Activated T-helper 9 cell treated with anti-CD3 and anti-CD28 coated beads, Interleukin-2, amount 50 U/mL, for 16 hours (primary cell): ENCODE measurements at regions not wholly inside any gene's neighbourhood (a gene's known extent, or its start where the extent isn't known, plus 50 kb on each side); places are given as distances from the start of the nearest gene placed in this dataset.
"Not testable (repeated sequence)": the region's sequence is repeated elsewhere in the genome, so short reads cannot be mapped to it uniquely, and the experiment has no call there.

Source experiments
- DNase-seq: peaks from one replicate; pipeline ENCODE4 v3.0.0-alpha.2; 2020; ENCODE audit warnings: low read depth

- DNase-seq: no peak
These were observed 183.1 kb upstream of the PRSS58 start for GRCh38 chr7:142440906-142441411.

GRCh38 chr7:142440219-142440905, 182.5 kb upstream of the PRSS58 start:
- DNase-seq: no peak

DNA sequence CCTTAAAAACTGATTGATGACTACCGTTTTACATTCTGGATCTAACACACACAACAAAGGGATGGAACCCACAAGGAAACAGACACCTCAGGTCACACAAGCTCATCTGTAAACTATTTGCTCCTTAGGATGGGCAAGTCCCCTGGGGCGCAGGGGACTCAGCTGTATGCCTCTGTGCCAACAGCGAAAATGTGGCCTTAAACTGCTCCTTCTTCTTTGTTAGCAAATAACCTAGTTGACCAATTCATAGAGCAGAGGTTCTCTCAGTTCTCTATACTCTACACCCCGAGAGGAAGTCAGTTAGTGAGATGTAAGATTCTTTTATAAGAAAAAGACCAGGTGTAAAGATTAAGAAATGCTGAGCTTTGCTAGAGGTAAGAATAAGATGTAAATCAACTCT, 181.9 kb upstream of the PRSS58 start:
- DNase-seq: no peak

GRCh38 chr7:142438923-142439515, 181.2 kb upstream of the PRSS58 start:
- DNase-seq: no peak

DNA sequence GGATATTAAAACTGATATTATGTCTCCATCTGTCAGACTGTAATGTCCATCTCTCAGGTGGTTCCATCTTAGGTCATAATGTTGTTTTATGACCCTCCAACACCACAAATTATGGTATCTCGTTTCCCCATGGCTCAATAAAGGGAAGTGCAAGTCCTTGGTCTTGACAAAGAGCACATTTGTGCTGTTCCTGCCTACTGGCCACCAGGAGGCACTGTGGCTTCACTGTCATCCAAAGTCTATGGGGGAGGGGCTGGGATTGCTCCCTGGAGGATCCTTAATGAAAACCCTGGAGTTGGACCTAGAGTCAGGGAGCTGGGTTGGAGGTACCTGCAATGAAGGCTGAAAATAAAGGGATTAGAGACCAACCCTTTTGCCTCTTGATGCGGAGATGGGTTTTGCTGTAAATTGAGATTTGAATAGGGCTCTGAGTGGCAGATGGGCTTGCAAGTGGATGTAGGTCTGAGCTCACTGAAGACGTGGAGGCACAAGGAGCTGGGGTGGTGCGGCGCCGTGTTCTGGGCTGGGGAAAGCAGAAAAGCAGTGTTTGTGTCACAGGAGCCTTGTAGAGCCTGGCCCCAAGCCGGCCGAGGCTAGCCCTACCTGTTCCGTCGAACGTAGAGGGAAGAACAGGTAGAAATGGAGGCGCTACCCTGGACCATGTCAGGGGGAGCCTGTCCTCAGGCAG, 180.5 kb upstream of the PRSS58 start:
- no peak for DNase-seq

GRCh38 chr7:142437741-142438140, 179.9 kb upstream of the PRSS58 start:
- DNase-seq: no peak

- DNase-seq: no peak
These were observed 178.7 kb upstream of the PRSS58 start for GRCh38 chr7:142436601-142437000.

DNA sequence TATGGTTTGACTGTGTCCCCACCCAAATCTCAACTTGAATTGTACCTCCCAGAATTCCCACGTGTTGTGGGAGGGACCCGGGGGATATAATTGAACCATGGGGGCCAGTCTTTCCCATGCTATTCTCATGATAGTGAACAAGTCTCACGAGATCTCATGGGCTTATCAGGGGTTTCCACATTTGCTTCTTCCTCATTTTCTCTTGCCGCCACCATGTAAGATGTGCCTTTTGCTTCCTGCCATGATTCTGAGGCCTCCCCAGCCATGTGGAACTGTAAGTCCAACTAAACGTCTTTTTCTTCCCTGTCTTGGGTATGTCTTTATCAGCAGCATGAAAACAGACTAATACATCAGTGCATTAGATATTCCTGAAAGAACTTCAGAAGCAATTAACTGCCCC, 177.7 kb upstream of the PRSS58 start:
- DNase-seq: not testable (repeated sequence)

- DNase-seq: no peak
These were observed 176.9 kb upstream of the PRSS58 start for GRCh38 chr7:142434666-142435167.

- DNase-seq: not testable (repeated sequence)
These were observed 176.3 kb upstream of the PRSS58 start for GRCh38 chr7:142434133-142434532.

DNA sequence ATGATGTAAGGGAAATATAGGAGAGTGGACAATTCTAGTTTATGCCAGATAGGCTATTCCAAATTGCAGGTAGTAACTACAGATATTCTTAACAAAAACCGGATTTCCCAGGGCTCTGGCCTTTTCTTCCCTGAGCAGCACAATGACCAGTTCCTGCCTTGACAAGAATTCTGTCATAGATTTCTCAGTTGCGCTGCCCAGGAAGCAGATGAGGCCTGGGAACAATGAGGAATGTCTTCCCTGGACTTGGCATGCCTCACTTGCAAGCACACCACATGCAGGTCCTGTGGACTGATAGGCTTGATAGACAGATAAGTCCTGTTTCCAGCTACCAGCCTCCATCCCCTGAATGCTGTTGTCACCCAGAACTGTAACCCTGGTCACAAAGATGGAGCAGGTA, 174.5 kb upstream of the PRSS58 start:
- DNase-seq: no peak

DNA sequence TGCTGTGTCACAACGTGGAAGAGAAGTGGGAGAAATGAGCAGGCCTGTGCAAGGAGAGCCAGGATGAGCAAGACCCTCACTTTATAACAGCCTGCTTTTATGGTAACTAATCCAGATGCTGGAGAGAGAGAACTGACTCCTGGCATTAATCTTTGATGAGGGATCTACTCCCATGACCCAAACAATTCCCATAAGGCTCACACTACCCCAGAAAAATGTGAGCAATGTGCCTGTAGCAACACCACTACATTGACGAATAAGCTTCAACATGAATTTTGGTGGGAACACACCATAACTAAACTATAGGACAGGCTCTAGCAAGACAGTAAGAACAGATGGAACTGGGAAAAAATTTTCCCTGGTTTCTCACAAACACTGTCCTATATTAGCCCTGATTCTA, 173.6 kb upstream of the PRSS58 start:
- DNase-seq: no peak

DNA sequence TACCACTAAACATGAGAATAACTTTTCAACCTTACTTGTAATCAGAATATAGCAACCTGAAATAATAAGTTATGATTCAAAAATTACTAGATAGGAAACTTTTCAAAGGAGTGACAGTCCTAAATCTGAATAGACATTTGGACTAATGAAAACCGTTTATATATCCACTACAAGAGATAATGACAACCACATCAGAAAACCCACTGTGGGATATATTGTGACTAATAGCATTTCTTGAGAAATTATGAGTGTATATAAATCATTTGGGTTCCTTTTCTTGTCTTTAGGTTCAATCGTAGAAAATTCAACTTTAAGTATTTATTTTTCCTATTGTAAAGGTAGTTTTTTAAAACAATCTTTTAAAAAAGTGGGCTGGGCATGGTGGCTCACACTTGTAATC, 170.2 kb upstream of the PRSS58 start:
- no peak for DNase-seq

DNA sequence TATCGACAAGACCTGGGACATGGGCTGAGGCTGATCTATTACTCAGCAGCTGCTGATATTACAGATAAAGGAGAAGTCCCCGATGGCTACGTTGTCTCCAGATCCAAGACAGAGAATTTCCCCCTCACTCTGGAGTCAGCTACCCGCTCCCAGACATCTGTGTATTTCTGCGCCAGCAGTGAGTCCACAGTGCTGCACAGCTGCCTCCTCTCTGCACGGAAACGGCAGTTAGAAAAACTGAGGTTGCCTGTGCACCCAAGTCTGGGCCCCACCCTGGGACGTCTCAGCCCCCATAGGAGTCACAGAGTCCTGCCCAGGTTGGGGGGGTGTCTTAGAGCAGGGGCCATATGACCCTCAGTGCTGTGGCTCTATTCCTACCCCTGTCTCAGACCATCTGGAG, 167.4 kb upstream of the PRSS58 start:
- no peak for DNase-seq

GRCh38 chr7:142422621-142423020, 164.8 kb upstream of the PRSS58 start:
- DNase-seq: no peak

DNA sequence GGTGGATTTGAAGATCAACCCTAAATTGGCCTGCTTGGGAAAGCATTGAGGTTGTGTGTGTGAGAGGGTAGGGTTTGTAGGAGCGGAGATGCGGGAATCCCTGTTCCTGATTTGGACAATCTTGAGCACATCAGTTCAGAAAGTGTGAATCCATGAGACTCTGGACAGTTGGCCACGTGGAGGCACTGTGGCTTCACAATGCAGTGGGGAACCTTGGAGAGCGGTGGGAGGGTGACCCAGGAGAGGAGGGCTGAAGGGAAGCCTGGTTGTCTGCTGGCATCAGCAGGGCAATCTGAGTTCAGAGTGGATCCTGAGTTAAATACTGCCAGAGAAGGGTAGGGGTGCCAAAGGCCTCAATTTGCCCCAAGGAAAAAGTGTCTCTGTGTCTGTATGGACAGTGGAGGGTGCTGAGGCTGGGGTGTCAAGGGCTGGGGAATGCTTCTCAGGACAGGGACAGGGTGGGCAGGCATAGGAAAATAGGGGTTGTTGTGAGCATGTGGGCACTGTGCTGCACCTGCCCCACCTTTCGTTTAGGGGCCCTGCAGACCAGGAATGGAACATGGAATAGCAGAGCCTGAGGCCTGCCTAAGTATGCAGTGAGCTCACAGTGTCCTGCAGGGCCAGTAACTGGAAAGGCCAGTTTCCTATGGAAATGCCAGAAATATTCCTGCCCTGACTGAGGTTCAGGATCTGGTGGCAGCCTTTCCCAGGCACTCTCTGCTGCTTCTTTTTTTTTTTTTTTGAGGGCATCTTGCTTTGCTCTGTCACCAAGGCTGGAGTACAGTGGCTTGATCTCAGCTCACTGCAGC, 162.9 kb upstream of the PRSS58 start:
- no peak for DNase-seq

DNA sequence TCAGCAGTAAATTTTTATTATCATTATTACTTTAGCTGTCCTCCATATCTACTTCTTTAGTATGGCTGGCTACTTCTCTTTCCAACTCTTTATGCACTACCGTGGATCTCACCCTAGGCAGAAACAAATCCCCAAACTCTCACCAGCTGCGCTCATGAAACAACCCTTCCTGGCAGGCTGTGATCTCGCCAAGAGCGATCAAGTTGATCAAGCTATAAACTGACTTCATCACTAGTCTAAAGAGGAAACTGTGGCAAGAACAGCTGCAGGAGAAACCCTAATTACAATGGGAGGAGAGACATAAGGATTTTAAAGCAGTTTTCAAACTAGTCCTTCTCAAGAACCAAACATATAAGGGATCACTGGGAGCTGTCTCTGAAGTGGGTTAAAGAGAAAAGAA, 160.5 kb upstream of the PRSS58 start:
- no peak for DNase-seq

- DNase-seq: no peak
These were observed 157.1 kb upstream of the PRSS58 start for GRCh38 chr7:142414915-142415314.

GRCh38 chr7:142414135-142414534, 156.3 kb upstream of the PRSS58 start:
- DNase-seq: no peak

- DNase-seq: no peak
These were observed 155.6 kb upstream of the PRSS58 start for GRCh38 chr7:142413280-142414000.

GRCh38 chr7:142412551-142413193, 154.8 kb upstream of the PRSS58 start:
- peak; percentile 6 for DNase-seq
